Tibial artery (tissue), 4 donors: ENCODE measurements at regions not wholly inside any gene's neighbourhood (a gene's known extent, or its start where the extent isn't known, plus 50 kb on each side); places are given as distances from the start of the nearest gene placed in this dataset.

Experiments used
- DNase-seq, 2 donors: peaks; one replicate each; pipeline ENCODE4 v3.0.0-alpha.2; 2019
- H3K27ac ChIP-seq, 2 donors: fragments of 200-600 bp; sonication (generic) in 1 of 2; 1 replicate in 1 of 2; 2 replicates in 1 of 2; pipeline ENCODE4 v1.5.1; 2018 to 2019; ENCODE audit warnings: mild to moderate bottlenecking in 1 of 2
- H3K27me3 ChIP-seq, 2 donors: fragments of 200-600 bp; sonication (generic) in 1 of 2; one replicate each; pipeline versions ENCODE4 v1.5.1 to v1.6.0; 2016 to 2019
- H3K36me3 ChIP-seq, 3 donors: fragments of 200-600 bp; sonication (generic) in 2 of 3; one replicate each; pipeline ENCODE4 v1.5.1; 2016 to 2019; ENCODE audit warnings: mild to moderate bottlenecking in 2 of 3
- H3K4me1 ChIP-seq, 4 donors: fragments of 200-600 bp; sonication (generic) in 2 of 4; 1 replicate in 3 of 4; 2 replicates in 1 of 4; pipeline ENCODE4 v1.5.1; 2016 to 2019
- H3K4me3 ChIP-seq, 2 donors: fragments of 200-600 bp; sonication (generic) in 1 of 2; 1 replicate in 1 of 2; 2 replicates in 1 of 2; pipeline ENCODE4 v1.5.1; 2018 to 2019; ENCODE audit warnings: mild to moderate bottlenecking in 2 of 2
- H3K9me3 ChIP-seq, 3 donors: fragments of 200-600 bp; sonication (generic) in 1 of 3; one replicate each; pipeline ENCODE4 v1.5.1; 2016 to 2019
- intact Hi-C: fragments of 100-400 bp; cut with DNase I; formaldehyde crosslinking; loops from one replicate; pipeline ENCODE4 v1.15.0; 2023; ENCODE audit warnings: low total_unique reads
- TF ChIP-seq, protein P1 (sequence below), 2 experiments: fragments of 200-600 bp in 1 of 2; fragments of 450-650 bp in 1 of 2; IDR thresholded peaks; one replicate each; pipeline ENCODE4 v1.5.1; 2017 to 2019; ENCODE audit warnings: antibody characterized with exemption in 2 of 2, mild to moderate bottlenecking in 1 of 2, moderate library complexity in 1 of 2

DNA sequence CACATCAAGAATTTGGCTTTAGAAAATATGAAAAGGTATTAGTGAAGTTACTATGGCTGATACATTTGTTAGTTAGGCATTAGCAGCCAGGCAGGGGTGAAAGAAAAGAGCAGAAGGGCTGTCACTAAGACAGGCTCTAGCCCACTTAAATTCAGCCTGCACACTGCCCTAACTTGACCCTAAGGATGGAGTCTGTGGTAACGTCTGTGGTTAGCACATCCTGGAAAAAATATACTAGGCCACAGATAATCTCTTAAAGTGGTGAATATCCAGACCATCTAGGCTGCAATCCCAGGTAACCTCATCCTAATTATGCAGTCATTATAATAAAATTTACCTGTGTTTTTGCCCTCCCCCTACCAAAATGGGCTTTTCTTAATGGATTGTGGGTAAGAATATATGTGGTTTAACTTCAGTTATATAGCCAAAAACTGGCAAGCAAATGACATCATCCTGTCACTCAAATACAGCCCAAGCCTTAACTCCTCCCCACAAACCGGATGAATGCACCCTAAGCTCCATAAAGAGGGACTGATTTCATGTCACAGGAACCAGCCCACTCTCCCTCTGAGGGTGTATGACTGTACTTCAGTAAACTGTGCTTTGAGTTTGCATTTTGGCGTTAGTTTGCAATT is 440.9 kb downstream of the LRFN5 start:
- no peak overlapping the region for H3K27ac ChIP-seq
- no peaks in the 10 kb centered on the region for H3K9me3 ChIP-seq
- no peak for DNase-seq
- intact Hi-C loops = no loop called here
- no peaks in the 10 kb centered on the region for H3K27me3 ChIP-seq
- H3K4me1 ChIP-seq = no peaks in the 10 kb centered on the region
- TF ChIP-seq, protein P1, sequence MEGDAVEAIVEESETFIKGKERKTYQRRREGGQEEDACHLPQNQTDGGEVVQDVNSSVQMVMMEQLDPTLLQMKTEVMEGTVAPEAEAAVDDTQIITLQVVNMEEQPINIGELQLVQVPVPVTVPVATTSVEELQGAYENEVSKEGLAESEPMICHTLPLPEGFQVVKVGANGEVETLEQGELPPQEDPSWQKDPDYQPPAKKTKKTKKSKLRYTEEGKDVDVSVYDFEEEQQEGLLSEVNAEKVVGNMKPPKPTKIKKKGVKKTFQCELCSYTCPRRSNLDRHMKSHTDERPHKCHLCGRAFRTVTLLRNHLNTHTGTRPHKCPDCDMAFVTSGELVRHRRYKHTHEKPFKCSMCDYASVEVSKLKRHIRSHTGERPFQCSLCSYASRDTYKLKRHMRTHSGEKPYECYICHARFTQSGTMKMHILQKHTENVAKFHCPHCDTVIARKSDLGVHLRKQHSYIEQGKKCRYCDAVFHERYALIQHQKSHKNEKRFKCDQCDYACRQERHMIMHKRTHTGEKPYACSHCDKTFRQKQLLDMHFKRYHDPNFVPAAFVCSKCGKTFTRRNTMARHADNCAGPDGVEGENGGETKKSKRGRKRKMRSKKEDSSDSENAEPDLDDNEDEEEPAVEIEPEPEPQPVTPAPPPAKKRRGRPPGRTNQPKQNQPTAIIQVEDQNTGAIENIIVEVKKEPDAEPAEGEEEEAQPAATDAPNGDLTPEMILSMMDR (IDR thresholded peaks at IDR 0.05) = no peak
- no peak overlapping the region for H3K4me3 ChIP-seq
- no peaks in the 10 kb centered on the region for H3K36me3 ChIP-seq

- no peak overlapping the region for H3K4me3 ChIP-seq
- H3K36me3 ChIP-seq = no peaks in the 10 kb centered on the region
- no peaks in the 10 kb centered on the region for H3K9me3 ChIP-seq
- no peak for DNase-seq
- no peaks in the 10 kb centered on the region for H3K4me1 ChIP-seq
- no peaks in the 10 kb centered on the region for H3K27me3 ChIP-seq
- intact Hi-C loops = no loop called here
- TF ChIP-seq, protein P1 (IDR thresholded peaks at IDR 0.05) = no peak
- H3K27ac ChIP-seq = no peak overlapping the region
These were observed 438.7 kb downstream of the LRFN5 start for GRCh38 chr14:42045383-42045782.

- TF ChIP-seq, protein P1 (IDR thresholded peaks at IDR 0.05) = no peak
- H3K4me3 ChIP-seq = no peak overlapping the region
- H3K36me3 ChIP-seq = no peaks in the 10 kb centered on the region
- DNase-seq = no peak
- no peaks in the 10 kb centered on the region for H3K4me1 ChIP-seq
- H3K27me3 ChIP-seq = no peaks in the 10 kb centered on the region
- intact Hi-C loops = no loop called here
- no peaks in the 10 kb centered on the region for H3K9me3 ChIP-seq
- no peak overlapping the region for H3K27ac ChIP-seq
These were observed 421.9 kb downstream of the LRFN5 start for GRCh38 chr14:42028607-42029006.

GRCh38 chr14:42027271-42027670 is 420.6 kb downstream of the LRFN5 start:
- intact Hi-C loops = no loop called here
- no peak for DNase-seq

DNA sequence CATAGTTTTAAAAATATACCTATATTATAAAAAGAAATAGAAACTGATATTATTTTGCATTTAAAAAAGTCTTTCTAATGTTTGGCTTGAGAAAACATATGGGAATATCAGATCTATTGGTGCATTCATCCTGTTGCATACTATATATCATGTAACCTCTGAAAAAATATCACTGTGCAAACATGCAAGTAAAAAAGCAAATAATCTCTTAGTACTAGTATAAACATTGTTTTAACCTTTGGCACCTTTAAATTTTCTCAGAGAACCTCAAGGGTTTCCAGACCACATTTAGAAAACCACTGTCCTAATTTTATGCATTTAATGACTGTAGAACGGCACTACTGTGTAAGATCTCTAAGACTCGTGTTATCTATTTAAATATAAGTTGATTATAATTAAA is 416.8 kb downstream of the LRFN5 start:
- Histone ChIP-seq H3K27ac (no peak overlapping the region), H3K4me1 (no peaks in the 10 kb centered on the region), H3K4me3 (no peak overlapping the region), H3K27me3 (no peaks in the 10 kb centered on the region), H3K36me3 (no peaks in the 10 kb centered on the region), H3K9me3 (no peaks in the 10 kb centered on the region)
- DNase-seq = no peak
- TF ChIP-seq, protein P1 (IDR thresholded peaks at IDR 0.05) = no peak
- intact Hi-C loops = no loop called here

More at GRCh38 chr14:42027271-42027670, 420.6 kb downstream of the LRFN5 start:
- Histone ChIP-seq H3K36me3 (no peaks in the 10 kb centered on the region), H3K4me3 (no peak overlapping the region), H3K27me3 (no peaks in the 10 kb centered on the region), H3K9me3 (no peaks in the 10 kb centered on the region), H3K4me1 (no peaks in the 10 kb centered on the region), H3K27ac (no peak overlapping the region)
- TF ChIP-seq, protein P1 (IDR thresholded peaks at IDR 0.05) = no peak

DNA sequence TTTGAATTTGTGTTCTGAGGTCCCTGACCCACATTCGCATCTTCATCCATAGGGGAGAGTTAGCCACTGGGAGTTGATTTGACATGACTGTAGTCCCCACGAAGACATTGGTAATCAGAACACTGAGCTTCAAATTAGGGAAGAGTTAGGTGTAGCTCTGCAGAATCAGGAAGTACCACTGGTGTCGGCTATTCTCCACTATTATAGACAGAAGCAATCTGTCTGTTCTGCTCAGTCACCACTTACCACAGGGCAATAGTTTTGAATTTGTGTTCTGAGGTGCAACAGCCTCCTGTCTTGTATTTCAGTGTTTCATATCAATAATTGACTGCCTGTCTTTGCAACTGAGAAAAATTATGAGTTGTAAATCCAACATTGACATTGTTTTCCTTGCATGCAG is 407.6 kb downstream of the LRFN5 start:
- Histone ChIP-seq H3K4me1 (no peaks in the 10 kb centered on the region), H3K27me3 (no peaks in the 10 kb centered on the region), H3K4me3 (no peak overlapping the region), H3K27ac (no peak overlapping the region), H3K9me3 (no peaks in the 10 kb centered on the region), H3K36me3 (no peaks in the 10 kb centered on the region)
- intact Hi-C loops = no loop called here
- DNase-seq = no peak
- TF ChIP-seq, protein P1 (IDR thresholded peaks at IDR 0.05) = no peak
